Smooth muscle cell (in vitro differentiated cells): ENCODE measurements at regions not wholly inside any gene's neighbourhood (a gene's known extent, or its start where the extent isn't known, plus 50 kb on each side); places are given as distances from the start of the nearest gene placed in this dataset.

Source experiments
- DNase-seq: peaks from one replicate; lab custom pipeline; 2025; ENCODE audit not compliant: unreplicated experiment; lab: John Stamatoyannopoulos, UW
- H2AFZ ChIP-seq: fragments of 200-600 bp; sonication (generic); 2 replicates; pipeline ENCODE4 v1.6.0; 2016; ENCODE audit warnings: antibody characterized with exemption, low read depth, mild to moderate bottlenecking
- H3F3A ChIP-seq: fragments of 200-600 bp; sonication (generic); 2 replicates; pipeline ENCODE4 v1.6.0; 2017; ENCODE audit warnings: antibody characterized with exemption, low read depth
- H3K27ac ChIP-seq: fragments of 200-600 bp; sonication (generic); 2 replicates; pipeline ENCODE4 v1.5.1; 2016; ENCODE audit warnings: low read depth, mild to moderate bottlenecking
- H3K27me3 ChIP-seq: fragments of 200-600 bp; sonication (generic); 2 replicates; pipeline ENCODE4 v1.6.1; 2016; ENCODE audit warnings: low read depth, mild to moderate bottlenecking
- H3K36me3 ChIP-seq: fragments of 200-600 bp; sonication (generic); 2 replicates; pipeline ENCODE4 v1.5.1; 2016; ENCODE audit warnings: low read depth
- H3K4me1 ChIP-seq: fragments of 200-600 bp; sonication (generic); 2 replicates; pipeline ENCODE4 v1.5.1; 2016; ENCODE audit warnings: low read depth
- H3K4me2 ChIP-seq: fragments of 200-600 bp; sonication (generic); 2 replicates; pipeline ENCODE4 v1.6.0; 2016; ENCODE audit warnings: mild to moderate bottlenecking
- H3K4me3 ChIP-seq: fragments of 200-600 bp; sonication (generic); 2 replicates; pipeline ENCODE4 v1.5.1; 2016; ENCODE audit warnings: mild to moderate bottlenecking
- H3K79me2 ChIP-seq: fragments of 200-600 bp; sonication (generic); 2 replicates; pipeline ENCODE4 v1.6.0; 2016; ENCODE audit warnings: low read depth, mild to moderate bottlenecking
- H3K9ac ChIP-seq: fragments of 200-600 bp; sonication (generic); 2 replicates; pipeline ENCODE4 v1.6.0; 2016; ENCODE audit warnings: low read depth
- H3K9me3 ChIP-seq: fragments of 200-600 bp; sonication (generic); replicated peaks from 2 replicates; pipeline ENCODE4 v1.5.1; 2016; ENCODE audit warnings: low read depth
- H4K20me1 ChIP-seq: fragments of 200-600 bp; sonication (generic); 2 replicates; pipeline ENCODE4 v1.6.0; 2016; ENCODE audit warnings: low read depth
- WGBS: methylation state at CpG from one replicate; pipeline ENCODE4 v1.1.7; 2016; ENCODE audit warnings: low lambda C conversion rate; 5-methylcytosine and 5-hydroxymethylcytosine counted together
- TF ChIP-seq, protein P1 (sequence below): fragments of 200-600 bp; sonication (generic); IDR thresholded peaks from 2 replicates; pipeline ENCODE4 v1.5.1; 2017; ENCODE audit warnings: borderline replicate concordance, mild to moderate bottlenecking, antibody characterized with exemption; ENCODE audit not compliant: insufficient read depth, poor library complexity, severe bottlenecking

DNA sequence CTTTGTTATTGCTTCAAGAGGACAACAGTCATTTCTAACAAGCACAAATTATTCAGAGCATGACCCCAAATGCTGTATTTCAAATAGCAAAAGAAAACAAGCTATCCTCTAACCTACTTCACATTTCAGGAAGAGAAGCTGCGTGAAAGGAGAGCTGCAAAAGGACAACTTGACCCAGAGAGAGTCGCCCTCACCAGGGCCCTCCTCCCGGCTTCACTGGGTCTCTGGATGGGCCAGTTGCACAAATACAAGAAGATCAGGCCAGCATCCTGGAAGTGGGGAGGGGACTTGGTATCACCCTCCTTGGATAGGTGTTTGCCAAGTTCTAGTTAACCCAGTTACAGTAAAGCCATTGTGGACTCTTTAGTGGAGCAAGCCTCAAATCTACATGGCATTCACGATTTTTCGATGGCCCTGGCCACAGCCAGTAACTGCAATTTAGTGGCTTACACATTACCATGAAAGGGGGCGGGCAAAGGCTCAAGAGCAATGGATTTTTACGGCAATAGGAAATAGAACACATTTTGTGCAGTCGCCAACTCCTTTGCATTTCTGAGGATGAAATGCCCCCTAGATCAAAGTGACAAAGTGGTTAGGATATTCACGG lies 166.9 kb upstream of the DIO2 start:
- H2AFZ ChIP-seq, result no peak overlapping the region
- 89% methylated on average over 9 of the region's 9 CpGs for WGBS

DNA sequence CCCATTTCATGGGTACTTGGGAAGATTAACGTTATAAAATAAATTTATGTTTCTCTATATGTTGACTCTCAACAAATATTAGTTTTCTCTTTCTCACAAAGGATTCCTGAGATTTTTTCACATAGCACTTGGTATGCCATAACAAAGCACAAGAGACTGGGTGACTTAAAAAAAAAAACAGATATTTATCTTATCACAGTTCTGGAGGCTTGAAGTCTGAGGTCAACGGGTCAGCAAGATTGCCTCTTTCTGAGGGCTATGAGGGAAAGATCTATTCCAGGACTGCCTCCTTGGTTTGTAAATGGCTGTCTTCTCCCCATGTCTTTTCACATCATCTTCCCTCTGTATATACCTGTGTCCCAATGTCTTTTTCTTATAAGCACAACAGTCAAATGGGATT lies 153.5 kb upstream of the DIO2 start:
- H3F3A ChIP-seq, result no peaks in the 10 kb centered on the region
- no peaks in the 10 kb centered on the region for H3K9me3 ChIP-seq
- no peak overlapping the region for H3K4me3 ChIP-seq
- 42% methylated on average over 2 of the region's 2 CpGs for WGBS
- H3K4me2 ChIP-seq, result no peak overlapping the region
- no peaks in the 10 kb centered on the region for H4K20me1 ChIP-seq
- H2AFZ ChIP-seq, result no peak overlapping the region
- no peaks in the 10 kb centered on the region for H3K27me3 ChIP-seq
- TF ChIP-seq, protein P1, sequence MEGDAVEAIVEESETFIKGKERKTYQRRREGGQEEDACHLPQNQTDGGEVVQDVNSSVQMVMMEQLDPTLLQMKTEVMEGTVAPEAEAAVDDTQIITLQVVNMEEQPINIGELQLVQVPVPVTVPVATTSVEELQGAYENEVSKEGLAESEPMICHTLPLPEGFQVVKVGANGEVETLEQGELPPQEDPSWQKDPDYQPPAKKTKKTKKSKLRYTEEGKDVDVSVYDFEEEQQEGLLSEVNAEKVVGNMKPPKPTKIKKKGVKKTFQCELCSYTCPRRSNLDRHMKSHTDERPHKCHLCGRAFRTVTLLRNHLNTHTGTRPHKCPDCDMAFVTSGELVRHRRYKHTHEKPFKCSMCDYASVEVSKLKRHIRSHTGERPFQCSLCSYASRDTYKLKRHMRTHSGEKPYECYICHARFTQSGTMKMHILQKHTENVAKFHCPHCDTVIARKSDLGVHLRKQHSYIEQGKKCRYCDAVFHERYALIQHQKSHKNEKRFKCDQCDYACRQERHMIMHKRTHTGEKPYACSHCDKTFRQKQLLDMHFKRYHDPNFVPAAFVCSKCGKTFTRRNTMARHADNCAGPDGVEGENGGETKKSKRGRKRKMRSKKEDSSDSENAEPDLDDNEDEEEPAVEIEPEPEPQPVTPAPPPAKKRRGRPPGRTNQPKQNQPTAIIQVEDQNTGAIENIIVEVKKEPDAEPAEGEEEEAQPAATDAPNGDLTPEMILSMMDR, result no peak
- no peaks in the 10 kb centered on the region for H3K79me2 ChIP-seq
- H3K4me1 ChIP-seq, result no peaks in the 10 kb centered on the region
- H3K27ac ChIP-seq, result no peak overlapping the region
- no peaks in the 10 kb centered on the region for H3K36me3 ChIP-seq
- DNase-seq, result no peak
- no peak overlapping the region for H3K9ac ChIP-seq

More for the DNA sequence above, 166.9 kb upstream of the DIO2 start:
- Histone ChIP-seq H3K79me2 (no peaks in the 10 kb centered on the region), H3K9ac (no peak overlapping the region), H3K9me3 (no peaks in the 10 kb centered on the region), H3F3A (no peaks in the 10 kb centered on the region), H3K4me3 (no peak overlapping the region), H3K4me2 (no peak overlapping the region), H3K4me1 (no peaks in the 10 kb centered on the region), H4K20me1 (no peaks in the 10 kb centered on the region), H3K36me3 (no peaks in the 10 kb centered on the region), H3K27ac (no peak overlapping the region), H3K27me3 (no peaks in the 10 kb centered on the region)
- TF ChIP-seq, protein P1, result no peak
- DNase-seq, result no peak

DNA sequence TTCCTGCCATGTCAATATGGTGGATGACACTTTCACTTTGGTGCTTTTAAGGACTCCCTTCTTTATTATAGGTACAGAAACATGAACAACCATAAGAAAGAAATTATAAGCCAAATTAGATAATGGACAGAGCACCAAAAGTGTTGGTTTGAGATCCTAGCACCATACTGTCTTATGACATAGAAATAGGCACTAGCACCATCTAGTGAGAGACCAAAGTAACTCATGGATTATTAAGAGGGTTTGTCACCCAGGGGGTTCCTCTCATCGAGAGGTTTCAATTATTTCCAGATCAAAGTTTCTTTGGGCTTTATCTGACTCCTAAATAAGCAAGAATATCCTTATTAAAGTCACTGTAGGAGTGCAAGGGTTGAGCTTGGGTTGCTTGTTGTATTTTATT lies 153.0 kb upstream of the DIO2 start:
- no peaks in the 10 kb centered on the region for H3F3A ChIP-seq
- no peak overlapping the region for H3K9ac ChIP-seq
- no peak overlapping the region for H2AFZ ChIP-seq
- H3K27me3 ChIP-seq, result no peaks in the 10 kb centered on the region
- H3K79me2 ChIP-seq, result no peaks in the 10 kb centered on the region
- no peaks in the 10 kb centered on the region for H4K20me1 ChIP-seq
- no peak overlapping the region for H3K4me2 ChIP-seq
- WGBS, result 48% methylated on average over 1 of the region's 1 CpG
- DNase-seq, result no peak
- TF ChIP-seq, protein P1, result peak; percentile 36
- H3K27ac ChIP-seq, result no peak overlapping the region
- H3K9me3 ChIP-seq, result no peaks in the 10 kb centered on the region
- no peaks in the 10 kb centered on the region for H3K4me1 ChIP-seq
- no peak overlapping the region for H3K4me3 ChIP-seq
- H3K36me3 ChIP-seq, result no peaks in the 10 kb centered on the region

DNA sequence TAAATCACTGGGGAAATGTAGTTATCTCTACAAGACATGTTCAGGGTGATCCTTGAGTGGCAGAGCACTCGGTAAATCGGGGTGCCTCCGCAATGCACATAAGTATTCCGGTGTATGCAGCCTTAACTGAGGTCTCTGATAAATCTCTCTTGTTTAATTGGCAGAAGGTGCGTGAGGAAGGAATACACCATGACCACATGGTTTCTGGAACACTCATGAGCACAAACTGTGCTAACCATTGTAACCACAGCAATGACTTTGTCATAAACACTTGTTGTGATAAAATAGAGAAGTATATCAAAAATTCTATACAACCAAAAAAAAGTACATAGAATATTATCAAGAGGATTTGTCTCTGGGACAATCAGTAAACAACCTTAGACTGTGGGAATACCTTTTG lies 146.8 kb upstream of the DIO2 start:
- Histone ChIP-seq H3K36me3 (no peaks in the 10 kb centered on the region), H3K79me2 (no peaks in the 10 kb centered on the region), H3K4me1 (no peaks in the 10 kb centered on the region), H3K4me2 (no peak overlapping the region), H3K27me3 (no peaks in the 10 kb centered on the region), H3K4me3 (no peak overlapping the region), H4K20me1 (no peaks in the 10 kb centered on the region), H3K27ac (no peak overlapping the region), H3K9me3 (no peaks in the 10 kb centered on the region), H3F3A (no peaks in the 10 kb centered on the region), H3K9ac (no peak overlapping the region), H2AFZ (no peak overlapping the region)
- TF ChIP-seq, protein P1, result no peak
- 89% methylated on average over 5 of the region's 5 CpGs for WGBS
- no peak for DNase-seq
